ENCODE measurements at regions not wholly inside any gene's neighbourhood (a gene's known extent, or its start where the extent isn't known, plus 50 kb on each side); places are given as distances from the start of the nearest gene placed in this dataset.
A peak's percentile ranks its signal among the peaks of the same experiment; 100 is the strongest.
"Not testable (repeated sequence)": the region's sequence is repeated elsewhere in the genome, so short reads cannot be mapped to it uniquely, and the experiment has no call there.

DNA sequence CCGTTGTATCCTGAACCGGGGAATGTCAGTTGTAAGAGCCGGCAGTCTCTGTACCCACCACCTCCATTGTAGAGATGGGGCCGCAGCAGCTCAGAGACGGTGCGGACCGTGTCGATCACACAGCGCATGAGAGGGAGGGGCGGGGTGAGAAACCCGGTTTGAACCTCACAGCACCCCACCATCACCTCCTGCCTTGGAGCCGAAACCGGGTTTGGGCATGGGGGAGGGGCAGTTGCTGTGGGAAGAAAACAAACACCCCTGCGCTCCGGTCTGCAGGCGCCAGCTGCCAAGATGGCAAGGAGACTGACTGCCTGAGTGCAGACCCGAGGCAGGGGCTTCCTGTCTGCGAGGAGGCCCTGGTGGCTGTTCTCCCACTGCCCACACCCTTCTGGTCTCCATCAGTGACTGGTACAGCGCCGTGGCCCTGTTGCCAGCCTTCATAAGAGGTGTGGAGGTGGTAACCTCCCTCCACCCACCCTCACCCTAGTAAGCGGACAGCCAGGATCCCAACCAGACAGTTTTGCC lies 69.2 kb upstream of the SSBP3 start:
- H3K36me3 ChIP-seq (ENCODE audit: control insufficient read depth in 2 of 2, insufficient read depth in 2 of 2, low read length in 1 of 2), result no peaks in the 10 kb centered on the region
- H3K9me3 ChIP-seq (ENCODE audit: control insufficient read depth in 2 of 2, insufficient read depth in 1 of 2, low read depth in 1 of 2, low read length in 1 of 2), result no peaks in the 10 kb centered on the region
- no peak overlapping the region for H3K27ac ChIP-seq (ENCODE audit: low read depth in 2 of 2, low read length in 1 of 2)
- peaks cover 0 to 2% of the 10 kb centered on the region in 2 donors for H3K4me1 ChIP-seq (ENCODE audit: control insufficient read depth in 2 of 2, insufficient read depth in 2 of 2, low read length in 1 of 2)
- H3K27me3 ChIP-seq (ENCODE audit: control insufficient read depth in 1 of 2, insufficient read depth in 2 of 2, low read length in 2 of 2), result no peaks in the 10 kb centered on the region
- 37 to 47% methylated on average over 21 of the region's 21 CpGs for WGBS, 2 donors
- H3K4me3 ChIP-seq (ENCODE audit: low read depth in 1 of 2, low read length in 2 of 2), result no peak overlapping the region

DNA sequence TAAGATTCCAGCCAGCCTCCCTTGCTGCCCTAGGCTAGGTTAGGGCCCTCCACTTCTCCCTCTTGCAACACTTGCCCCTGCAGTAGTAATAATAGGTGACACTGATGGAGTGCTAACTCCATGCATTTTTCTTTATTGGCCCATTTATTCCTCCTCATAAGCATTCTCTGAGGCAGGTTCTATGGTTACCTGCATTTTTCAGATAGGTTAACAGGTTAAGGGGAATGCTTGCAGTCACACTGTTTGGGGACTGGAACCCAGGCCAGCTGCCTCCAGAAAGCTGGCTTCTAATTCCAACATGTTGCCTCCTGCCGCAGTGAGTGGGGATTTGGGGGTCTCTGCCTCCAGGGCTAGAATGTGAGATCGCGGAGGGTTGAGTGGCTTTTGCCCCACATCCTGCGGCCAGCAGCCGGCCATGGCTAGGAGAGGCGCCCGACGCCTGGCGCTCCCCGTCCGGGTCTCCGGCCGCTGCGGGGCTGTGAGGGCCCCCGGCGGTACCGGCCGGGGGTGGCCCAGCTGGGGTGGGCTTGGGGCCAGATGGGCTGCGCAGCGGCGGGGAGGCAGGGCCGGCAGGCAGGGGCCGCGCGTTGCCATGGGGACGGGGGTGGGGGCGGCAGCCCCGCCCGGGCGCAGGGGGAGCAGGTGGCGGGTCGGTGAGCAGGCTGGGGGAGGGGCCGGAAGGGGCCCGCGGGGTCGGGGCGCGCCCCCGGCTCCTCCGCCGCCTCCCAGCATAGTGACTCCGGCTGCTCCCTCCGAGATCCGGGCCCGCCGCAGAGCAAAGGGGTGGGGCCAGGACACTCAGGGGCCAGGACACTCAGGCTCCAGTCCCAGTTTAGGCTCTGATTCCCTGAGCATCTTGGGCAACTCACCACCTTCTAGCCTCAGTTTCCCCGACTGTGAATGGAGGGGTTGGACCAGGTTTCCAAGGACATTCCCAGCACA lies 68.4 kb upstream of the SSBP3 start:
- Histone ChIP-seq H3K4me3 (ENCODE audit: low read depth in 1 of 2, low read length in 2 of 2) (peak overlapping the region; percentile 10 to 47), H3K9me3 (ENCODE audit: control insufficient read depth in 2 of 2, insufficient read depth in 1 of 2, low read depth in 1 of 2, low read length in 1 of 2) (no peaks in the 10 kb centered on the region), H3K36me3 (ENCODE audit: control insufficient read depth in 2 of 2, insufficient read depth in 2 of 2, low read length in 1 of 2) (no peaks in the 10 kb centered on the region), H3K27me3 (ENCODE audit: control insufficient read depth in 1 of 2, insufficient read depth in 2 of 2, low read length in 2 of 2) (no peaks in the 10 kb centered on the region), H3K4me1 (ENCODE audit: control insufficient read depth in 2 of 2, insufficient read depth in 2 of 2, low read length in 1 of 2) (peaks cover 0 to 2% of the 10 kb centered on the region in 2 donors), H3K27ac (ENCODE audit: low read depth in 2 of 2, low read length in 1 of 2) (no peak overlapping the region)
- WGBS, 2 donors, result 5% methylated on average over 36 to 47 of the region's 47 CpGs

DNA sequence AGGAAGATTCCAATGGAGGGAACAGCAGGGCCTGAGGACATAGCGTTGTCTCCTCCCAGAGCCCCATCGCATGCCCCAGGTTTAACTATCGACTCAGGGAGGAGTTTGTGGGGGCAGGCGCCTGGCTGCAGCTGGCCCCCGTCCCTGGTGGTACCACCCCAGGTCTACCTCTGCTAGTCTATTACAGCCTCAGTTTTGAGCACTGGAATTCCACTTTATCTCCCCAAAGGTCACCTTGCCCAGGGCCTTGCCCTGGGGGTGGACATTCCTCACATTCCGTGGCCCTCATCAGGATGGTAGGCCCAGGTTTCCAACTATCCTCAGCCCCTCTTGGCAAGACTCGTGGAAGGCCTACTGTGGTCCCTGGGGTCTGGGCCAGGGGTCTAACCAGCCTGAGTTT lies 65.4 kb upstream of the SSBP3 start:
- H3K36me3 ChIP-seq (ENCODE audit: control insufficient read depth in 2 of 2, insufficient read depth in 2 of 2, low read length in 1 of 2), result no peaks in the 10 kb centered on the region
- 87 to 88% methylated on average over 7 of the region's 7 CpGs for WGBS, 2 donors
- no peak overlapping the region for H3K27ac ChIP-seq (ENCODE audit: low read depth in 2 of 2, low read length in 1 of 2)
- H3K9me3 ChIP-seq (ENCODE audit: control insufficient read depth in 2 of 2, insufficient read depth in 1 of 2, low read depth in 1 of 2, low read length in 1 of 2), result no peaks in the 10 kb centered on the region
- peaks cover 0 to 2% of the 10 kb centered on the region in 2 donors for H3K4me1 ChIP-seq (ENCODE audit: control insufficient read depth in 2 of 2, insufficient read depth in 2 of 2, low read length in 1 of 2)
- no peaks in the 10 kb centered on the region for H3K27me3 ChIP-seq (ENCODE audit: control insufficient read depth in 1 of 2, insufficient read depth in 2 of 2, low read length in 2 of 2)
- H3K4me3 ChIP-seq (ENCODE audit: low read depth in 1 of 2, low read length in 2 of 2), result no peak overlapping the region

DNA sequence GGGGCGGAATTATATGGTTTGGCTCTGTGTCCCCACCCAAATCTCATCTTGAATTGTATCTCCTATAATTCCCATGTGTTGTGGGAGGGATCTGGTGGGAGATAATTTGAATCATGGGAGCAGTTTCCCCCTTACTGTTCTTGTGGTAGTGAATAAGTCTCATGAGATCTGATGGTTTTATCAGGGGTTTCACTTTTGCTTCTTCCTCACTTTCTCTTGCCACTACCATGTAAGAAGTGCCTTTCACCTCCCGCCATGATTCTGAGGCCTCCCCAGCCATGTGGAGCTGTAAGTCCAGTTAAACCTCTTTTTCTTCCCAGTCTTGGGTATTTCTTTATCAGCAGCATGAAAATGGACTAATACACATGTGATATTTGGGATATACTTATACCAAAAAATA lies 63.2 kb upstream of the SSBP3 start:
- not testable (repeated sequence) for H3K4me3 ChIP-seq (ENCODE audit: low read depth in 1 of 2, low read length in 2 of 2); H3K4me1 ChIP-seq (ENCODE audit: control insufficient read depth in 2 of 2, insufficient read depth in 2 of 2, low read length in 1 of 2); H3K27me3 ChIP-seq (ENCODE audit: control insufficient read depth in 1 of 2, insufficient read depth in 2 of 2, low read length in 2 of 2); H3K36me3 ChIP-seq (ENCODE audit: control insufficient read depth in 2 of 2, insufficient read depth in 2 of 2, low read length in 1 of 2); H3K9me3 ChIP-seq (ENCODE audit: control insufficient read depth in 2 of 2, insufficient read depth in 1 of 2, low read depth in 1 of 2, low read length in 1 of 2); H3K27ac ChIP-seq (ENCODE audit: low read depth in 2 of 2, low read length in 1 of 2)
- 84 to 91% methylated on average over 2 of the region's 2 CpGs for WGBS, 2 donors

DNA sequence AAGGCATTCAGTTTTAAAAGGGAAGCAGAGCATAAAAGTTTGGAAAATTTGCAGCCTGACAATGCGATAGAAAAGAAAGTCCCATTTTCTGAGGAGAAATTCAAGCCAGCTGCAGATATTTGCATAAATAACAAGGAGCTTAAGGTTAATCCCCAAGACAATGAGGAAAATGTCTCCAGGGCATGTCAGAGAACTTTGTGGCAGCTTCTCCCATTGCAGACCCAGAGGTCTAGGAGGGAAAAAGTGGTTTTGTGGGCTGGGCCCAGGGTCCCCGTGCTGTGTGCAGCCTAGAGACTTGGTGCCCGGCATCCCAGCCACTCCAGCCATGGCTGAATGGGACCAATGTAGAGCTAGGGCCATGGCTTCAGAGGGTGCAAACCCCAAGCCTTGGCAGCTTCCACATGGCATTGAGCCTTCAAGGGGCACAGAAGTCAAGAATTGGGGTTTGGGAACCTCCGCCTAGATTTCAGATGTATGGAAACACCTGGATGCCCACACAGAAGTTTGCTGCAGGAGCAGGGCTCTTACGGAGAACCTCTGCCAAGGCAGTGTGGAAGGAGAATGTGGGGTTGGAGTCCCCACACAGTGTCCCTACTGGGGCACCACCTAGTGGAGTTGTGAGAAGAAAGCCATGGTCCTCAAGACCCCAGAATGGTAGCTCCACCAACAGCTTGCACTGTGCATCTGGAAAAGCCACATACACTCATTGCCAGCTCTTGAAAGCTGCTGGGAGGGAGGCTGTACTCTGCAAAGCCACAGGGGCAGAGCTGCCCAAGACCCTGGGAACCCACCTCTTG lies 62.3 kb upstream of the SSBP3 start:
- not testable (repeated sequence) for H3K27ac ChIP-seq (ENCODE audit: low read depth in 2 of 2, low read length in 1 of 2); H3K36me3 ChIP-seq (ENCODE audit: control insufficient read depth in 2 of 2, insufficient read depth in 2 of 2, low read length in 1 of 2); H3K4me3 ChIP-seq (ENCODE audit: low read depth in 1 of 2, low read length in 2 of 2); H3K9me3 ChIP-seq (ENCODE audit: control insufficient read depth in 2 of 2, insufficient read depth in 1 of 2, low read depth in 1 of 2, low read length in 1 of 2); H3K4me1 ChIP-seq (ENCODE audit: control insufficient read depth in 2 of 2, insufficient read depth in 2 of 2, low read length in 1 of 2); H3K27me3 ChIP-seq (ENCODE audit: control insufficient read depth in 1 of 2, insufficient read depth in 2 of 2, low read length in 2 of 2)
- 82 to 90% methylated on average over 5 of the region's 5 CpGs for WGBS, 2 donors

DNA sequence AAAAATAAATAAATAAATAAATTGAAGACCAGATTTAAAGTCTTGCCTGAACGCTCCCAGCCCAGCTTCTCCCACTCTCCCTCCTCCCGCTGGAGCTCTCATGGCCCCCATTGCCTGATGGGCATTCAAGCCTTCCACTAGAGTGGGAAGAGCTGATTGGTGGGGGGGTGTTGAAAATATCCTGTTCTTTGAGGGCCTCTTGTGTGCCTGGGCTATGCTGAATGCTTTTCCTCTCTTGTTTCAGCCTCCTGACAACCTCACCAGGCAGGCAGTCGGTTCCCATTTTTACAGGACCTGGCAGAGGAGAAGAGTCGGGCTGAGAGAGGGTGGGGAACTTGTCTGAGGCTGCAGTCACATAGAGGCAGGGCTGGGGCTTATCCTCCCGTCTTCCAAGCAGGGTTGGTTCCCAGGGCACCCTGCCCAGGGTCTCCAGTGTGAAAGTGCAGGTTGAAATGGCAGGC lies 59.2 kb upstream of the SSBP3 start:
- Histone ChIP-seq H3K36me3 (ENCODE audit: control insufficient read depth in 2 of 2, insufficient read depth in 2 of 2, low read length in 1 of 2) (no peaks in the 10 kb centered on the region), H3K4me3 (ENCODE audit: low read depth in 1 of 2, low read length in 2 of 2) (no peak overlapping the region), H3K27ac (ENCODE audit: low read depth in 2 of 2, low read length in 1 of 2) (no peak overlapping the region), H3K27me3 (ENCODE audit: control insufficient read depth in 1 of 2, insufficient read depth in 2 of 2, low read length in 2 of 2) (no peaks in the 10 kb centered on the region), H3K9me3 (ENCODE audit: control insufficient read depth in 2 of 2, insufficient read depth in 1 of 2, low read depth in 1 of 2, low read length in 1 of 2) (no peaks in the 10 kb centered on the region), H3K4me1 (ENCODE audit: control insufficient read depth in 2 of 2, insufficient read depth in 2 of 2, low read length in 1 of 2) (peaks cover 0 to 5% of the 10 kb centered on the region in 2 donors)
- WGBS, 2 donors, result 34 to 51% methylated on average over 5 of the region's 5 CpGs

DNA sequence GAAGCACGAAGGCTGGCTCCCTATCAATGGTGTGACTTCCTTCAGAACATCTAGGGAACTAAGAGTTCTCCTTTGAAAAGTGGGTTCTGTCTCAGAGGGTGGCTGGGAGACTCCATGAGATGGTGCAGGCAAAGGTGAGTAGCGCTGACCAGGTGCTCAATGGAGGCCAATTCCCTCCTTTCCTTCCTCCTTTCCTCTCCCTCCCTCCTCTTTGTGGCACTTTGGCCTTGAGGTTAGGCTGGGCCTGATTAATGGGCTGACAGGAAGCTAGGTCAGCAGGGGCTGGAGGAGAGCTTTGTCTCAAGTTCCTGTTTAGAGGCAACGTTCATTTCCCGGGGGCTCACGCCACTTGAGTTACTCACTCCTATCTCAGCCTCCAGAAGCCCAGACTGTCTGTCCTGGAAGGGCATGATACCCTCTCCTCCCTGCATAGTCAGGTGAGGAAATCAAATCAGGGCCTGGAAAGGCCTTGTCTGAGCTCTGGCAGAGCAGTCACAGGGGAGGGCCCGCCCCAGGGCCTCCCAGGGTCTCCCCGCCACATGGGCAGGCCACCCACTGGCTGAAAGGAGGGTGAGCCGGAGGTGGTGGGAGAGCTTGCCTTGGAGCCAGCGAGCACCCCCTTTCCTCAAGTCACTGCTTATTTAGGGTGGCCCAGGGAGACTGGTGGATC lies 58.4 kb upstream of the SSBP3 start:
- Histone ChIP-seq H3K9me3 (ENCODE audit: control insufficient read depth in 2 of 2, insufficient read depth in 1 of 2, low read depth in 1 of 2, low read length in 1 of 2) (no peaks in the 10 kb centered on the region), H3K27me3 (ENCODE audit: control insufficient read depth in 1 of 2, insufficient read depth in 2 of 2, low read length in 2 of 2) (no peaks in the 10 kb centered on the region), H3K36me3 (ENCODE audit: control insufficient read depth in 2 of 2, insufficient read depth in 2 of 2, low read length in 1 of 2) (no peaks in the 10 kb centered on the region), H3K4me1 (ENCODE audit: control insufficient read depth in 2 of 2, insufficient read depth in 2 of 2, low read length in 1 of 2) (peaks cover 0 to 5% of the 10 kb centered on the region in 2 donors), H3K4me3 (ENCODE audit: low read depth in 1 of 2, low read length in 2 of 2) (no peak overlapping the region), H3K27ac (ENCODE audit: low read depth in 2 of 2, low read length in 1 of 2) (no peak overlapping the region)
- WGBS, 2 donors, result 73 to 77% methylated on average over 9 of the region's 9 CpGs

DNA sequence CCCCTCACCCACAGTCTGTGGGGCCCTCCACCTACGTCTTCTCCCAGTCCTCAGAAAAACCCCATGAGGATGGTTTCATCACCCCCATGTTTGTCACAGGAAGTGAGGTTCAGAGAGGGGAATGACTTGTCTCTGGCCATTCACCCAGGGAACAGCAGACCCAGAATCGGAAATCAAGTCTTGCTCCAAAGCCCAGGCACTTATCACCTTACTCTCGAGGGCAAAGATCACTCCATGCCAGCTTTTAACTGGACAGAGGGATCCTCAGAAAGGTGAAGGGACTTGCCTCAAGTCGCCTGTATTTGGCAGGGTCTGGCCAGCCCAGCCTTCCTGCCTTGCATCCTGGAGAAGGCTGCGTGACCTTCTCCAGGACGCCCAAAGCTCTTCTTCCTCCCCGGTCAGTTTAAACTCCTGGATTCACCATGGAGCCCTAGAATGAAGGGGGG lies 57.9 kb upstream of the SSBP3 start:
- no peak overlapping the region for H3K4me3 ChIP-seq (ENCODE audit: low read depth in 1 of 2, low read length in 2 of 2)
- H3K27me3 ChIP-seq (ENCODE audit: control insufficient read depth in 1 of 2, insufficient read depth in 2 of 2, low read length in 2 of 2), result no peaks in the 10 kb centered on the region
- peaks cover 0 to 5% of the 10 kb centered on the region in 2 donors for H3K4me1 ChIP-seq (ENCODE audit: control insufficient read depth in 2 of 2, insufficient read depth in 2 of 2, low read length in 1 of 2)
- H3K27ac ChIP-seq (ENCODE audit: low read depth in 2 of 2, low read length in 1 of 2), result no peak overlapping the region
- 85 to 89% methylated on average over 7 of the region's 7 CpGs for WGBS, 2 donors
- no peaks in the 10 kb centered on the region for H3K36me3 ChIP-seq (ENCODE audit: control insufficient read depth in 2 of 2, insufficient read depth in 2 of 2, low read length in 1 of 2)
- H3K9me3 ChIP-seq (ENCODE audit: control insufficient read depth in 2 of 2, insufficient read depth in 1 of 2, low read depth in 1 of 2, low read length in 1 of 2), result no peaks in the 10 kb centered on the region
